HCEC 1CT (cell line): ENCODE measurements at regions not wholly inside any gene's neighbourhood (a gene's known extent, or its start where the extent isn't known, plus 50 kb on each side); places are given as distances from the start of the nearest gene placed in this dataset.
"Not testable (repeated sequence)": the region's sequence is repeated elsewhere in the genome, so short reads cannot be mapped to it uniquely, and the experiment has no call there.

Source experiments
- DNase-seq: peaks from one replicate; pipeline ENCODE4 v3.0.0-alpha.2; 2017

DNA sequence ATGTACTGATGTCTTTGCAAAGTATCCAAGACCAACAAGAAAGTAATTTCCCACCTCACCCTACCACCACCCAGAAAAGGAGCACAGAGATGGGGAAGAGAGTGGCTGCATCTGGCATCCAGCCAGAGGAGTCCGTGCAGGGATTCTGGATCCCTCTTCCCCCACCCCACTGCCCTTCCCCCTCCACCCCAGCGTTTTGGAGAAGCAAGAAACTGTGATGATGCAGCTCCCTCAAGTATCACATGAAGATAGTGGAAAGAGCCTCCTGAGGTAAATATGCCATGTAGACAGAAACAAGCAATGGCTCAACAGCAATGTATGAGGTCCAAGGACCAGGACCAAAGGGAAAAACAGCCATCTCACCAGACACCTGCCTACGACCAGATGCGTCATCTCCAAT lies 153.8 kb downstream of the DEPDC1B start:
- DNase-seq, result no peak

DNA sequence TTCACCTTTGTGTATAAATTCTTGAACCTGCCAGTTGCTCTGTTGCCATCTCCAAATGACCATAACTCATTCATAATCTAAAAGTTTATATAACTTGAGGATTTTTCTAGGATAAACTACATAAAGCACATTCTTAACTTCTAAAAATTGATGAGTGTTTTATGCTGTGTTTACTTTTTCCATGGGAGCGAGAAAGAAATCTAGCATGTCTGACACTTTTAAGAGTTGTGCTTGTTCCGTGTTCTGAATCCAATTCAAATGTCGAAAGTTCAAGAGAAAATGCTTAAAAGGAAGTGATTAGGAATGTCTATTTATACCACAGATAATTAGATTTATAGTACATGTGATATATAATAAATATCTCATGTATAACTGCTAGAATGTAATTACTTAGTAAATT lies 154.4 kb downstream of the DEPDC1B start:
- no peak for DNase-seq

DNA sequence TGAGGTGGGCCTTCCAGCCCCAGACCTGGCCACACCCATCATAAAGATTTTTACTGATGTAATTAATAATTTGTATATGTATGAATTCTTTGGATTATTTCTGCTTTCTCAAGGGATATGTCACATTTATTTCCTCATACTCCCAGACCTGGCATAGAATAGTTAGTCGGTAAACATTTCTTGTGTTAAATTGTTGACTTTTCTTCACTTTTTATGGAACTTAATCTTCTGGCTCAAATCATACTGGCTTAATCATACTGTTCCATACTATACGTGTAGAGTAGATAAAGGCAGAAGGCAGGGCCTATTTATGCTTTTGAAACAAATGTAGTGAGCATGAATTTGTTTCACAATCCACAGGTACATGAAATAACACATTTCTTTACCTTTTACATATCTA lies 155.8 kb downstream of the DEPDC1B start:
- no peak for DNase-seq

DNA sequence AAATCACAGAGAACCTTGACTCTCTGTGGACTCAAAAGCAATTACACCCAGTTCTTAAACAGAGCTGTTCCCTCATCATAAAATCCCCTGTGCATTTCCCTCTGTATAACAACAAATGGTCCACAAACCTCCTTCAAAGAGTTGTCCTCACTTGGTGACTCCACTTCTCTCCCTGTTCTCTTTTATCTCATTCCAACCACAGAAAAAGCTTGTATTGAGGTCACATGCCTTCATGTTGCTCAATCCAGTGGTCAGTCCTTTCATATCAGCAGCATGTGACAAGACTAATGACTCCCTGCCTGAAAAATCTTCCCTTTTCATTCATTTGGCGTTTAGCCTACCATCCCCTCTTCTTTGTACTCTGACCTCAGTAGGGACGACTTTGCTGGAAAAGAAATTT lies 158.0 kb downstream of the DEPDC1B start:
- peak; percentile 72 for DNase-seq

DNA sequence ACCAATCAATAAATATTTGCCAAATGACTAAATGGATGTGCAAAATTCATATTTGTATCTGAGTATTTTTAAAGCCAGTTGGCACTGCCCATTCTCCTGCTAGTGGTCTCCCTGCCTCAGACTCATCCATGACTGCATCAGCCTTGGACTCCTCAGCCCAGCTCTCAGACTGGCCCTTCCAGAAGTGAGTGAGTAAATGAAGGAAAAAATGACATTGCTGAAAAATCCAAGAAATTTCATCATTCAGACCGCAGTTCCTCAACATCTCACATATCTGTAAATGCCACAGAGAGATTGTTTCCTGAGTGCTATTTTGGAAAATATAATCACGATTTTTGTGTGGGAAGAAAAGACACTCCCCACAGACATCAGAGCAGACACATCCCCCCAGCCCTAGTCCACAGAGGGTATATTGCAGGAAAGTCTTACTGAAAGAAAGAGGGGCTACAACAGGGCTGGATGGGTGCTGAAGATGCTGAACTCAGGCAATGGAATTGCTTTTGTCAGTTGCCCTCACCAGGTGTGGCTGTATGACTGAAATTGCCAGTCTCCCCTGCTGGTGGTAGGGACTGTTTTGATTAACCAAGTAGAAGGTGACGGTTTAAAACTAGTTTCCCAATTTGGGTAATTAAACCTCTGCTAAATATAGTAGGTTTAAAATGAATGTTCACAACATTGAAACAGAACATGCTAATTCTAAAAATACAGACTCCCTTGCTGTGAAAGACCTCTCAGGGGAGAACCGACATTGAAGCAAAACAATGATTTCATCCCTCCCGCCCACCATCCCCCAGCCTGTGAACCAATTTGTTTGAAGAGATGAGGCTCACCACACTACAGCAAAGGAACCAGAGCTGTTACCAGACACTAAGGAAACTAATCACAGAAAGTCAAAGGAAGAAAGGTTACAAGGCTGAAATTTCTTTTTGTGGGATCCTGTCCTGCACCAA lies 158.8 kb downstream of the DEPDC1B start:
- DNase-seq, result peak; percentile 61

DNA sequence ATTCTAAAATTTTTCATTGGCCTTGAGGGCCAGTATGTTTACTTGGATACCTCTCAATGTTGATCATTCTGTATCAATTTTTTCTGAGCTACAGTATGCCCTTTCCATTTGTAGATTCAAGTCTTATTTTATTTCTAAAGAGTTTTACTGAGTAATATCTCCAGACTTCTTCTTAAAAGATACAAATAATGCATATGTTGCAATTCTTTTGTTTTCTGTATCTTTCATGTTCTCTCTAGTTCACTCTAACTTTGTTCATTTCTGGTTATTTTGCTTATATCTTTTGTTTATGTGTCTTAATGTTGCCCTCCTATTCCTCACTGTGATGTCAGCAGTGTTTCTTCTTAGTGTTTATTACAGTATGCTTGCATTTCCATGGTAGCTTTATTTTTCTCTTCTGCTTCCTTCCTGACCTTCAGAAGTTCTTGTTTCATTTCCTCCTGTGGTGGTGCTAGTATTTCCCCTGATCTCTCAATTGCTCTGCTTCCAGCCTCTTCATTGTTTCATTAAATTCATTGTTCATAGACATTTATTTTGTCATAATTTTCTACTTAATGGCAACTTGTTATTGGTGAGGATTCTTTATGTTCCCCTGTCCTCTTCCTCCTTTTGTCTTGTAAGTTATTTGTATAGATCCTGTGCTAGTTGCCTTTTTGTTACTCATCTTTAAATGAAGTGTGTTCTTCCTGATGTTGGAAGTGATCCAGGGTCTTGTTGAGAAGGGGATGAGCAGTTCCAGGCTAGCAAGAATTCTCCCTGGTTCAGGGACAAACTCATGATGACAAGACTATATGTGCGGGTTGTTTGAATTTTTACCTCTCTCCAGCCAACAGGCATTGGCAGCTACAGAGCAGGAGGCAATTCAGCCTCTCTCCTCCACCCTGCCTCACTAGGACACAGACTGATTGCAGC lies 160.8 kb downstream of the DEPDC1B start:
- DNase-seq, result peak; percentile 27

DNA sequence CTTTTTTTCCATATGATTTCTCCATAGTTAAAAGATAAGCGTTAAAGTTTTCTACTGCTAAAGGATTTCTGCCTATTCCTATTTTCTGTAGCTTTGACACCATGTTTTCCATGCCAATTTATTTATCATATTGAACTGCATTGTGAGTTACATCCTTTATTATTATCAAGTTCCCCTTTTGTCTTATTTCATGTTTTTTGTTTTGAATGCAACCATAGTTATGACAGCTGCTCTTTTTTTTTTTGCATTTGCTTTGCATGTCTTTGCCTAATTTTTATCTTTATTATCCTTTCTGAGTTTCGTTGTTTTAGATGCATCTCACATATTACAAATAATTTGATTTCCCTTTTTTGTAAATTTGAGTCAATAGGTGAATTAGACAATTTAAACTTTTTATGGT lies 161.5 kb downstream of the DEPDC1B start:
- DNase-seq, result no peak

DNA sequence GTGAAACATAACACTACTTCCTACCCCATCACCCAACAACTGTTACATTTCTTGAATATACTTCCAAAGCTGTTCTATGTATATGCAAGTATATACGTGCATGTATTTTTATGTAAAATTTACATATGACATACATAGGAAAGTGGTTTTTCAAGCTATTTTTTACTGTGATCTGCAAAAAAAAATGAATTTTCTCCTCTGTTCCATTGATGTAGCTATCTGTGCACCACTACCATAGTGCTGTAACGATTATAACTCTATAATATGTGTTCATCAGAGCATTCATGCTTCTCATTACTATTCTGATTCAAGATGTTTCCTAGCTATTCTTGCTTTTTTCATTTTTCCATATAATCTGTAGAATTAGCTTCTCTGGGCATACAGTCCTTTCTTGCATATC lies 164.0 kb downstream of the DEPDC1B start:
- DNase-seq, result no peak

DNA sequence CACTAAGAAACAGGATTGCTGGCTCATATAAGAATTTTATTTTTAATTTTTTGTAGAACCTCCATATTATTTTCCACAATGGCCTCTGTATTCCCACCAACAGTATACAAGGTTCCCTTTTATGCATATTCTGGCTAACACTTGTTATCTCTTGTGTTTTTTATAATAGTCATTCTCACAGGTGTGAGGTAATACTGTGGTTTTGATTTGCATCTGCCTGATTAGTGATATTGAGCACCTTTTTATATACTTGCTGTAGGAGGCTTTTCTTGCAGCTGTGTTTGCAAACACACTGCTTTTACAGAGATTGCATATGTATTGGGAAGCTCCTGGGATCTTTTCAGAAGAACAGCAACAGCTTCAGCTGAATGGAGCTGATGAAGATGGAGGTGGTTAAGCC lies 164.8 kb downstream of the DEPDC1B start:
- no peak for DNase-seq

DNA sequence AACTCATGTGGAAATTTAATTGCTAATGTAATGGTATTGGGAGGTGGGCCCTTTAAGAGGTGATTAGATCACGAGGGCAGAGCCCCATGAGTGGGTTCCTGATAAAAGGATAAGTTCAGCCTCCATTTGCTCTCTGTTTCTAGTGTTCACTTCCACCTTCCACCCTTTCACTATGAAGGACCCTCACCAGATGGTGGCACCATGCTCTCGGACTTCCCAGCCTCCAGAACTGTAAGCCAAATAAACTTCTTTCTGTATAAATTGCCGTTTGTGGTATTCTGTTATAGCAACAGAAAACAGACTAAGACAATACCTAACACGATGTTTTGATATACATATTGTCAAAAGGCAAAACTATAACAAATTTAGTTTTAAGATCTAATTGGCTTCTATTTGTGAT lies 166.2 kb downstream of the DEPDC1B start:
- DNase-seq, result no peak

DNA sequence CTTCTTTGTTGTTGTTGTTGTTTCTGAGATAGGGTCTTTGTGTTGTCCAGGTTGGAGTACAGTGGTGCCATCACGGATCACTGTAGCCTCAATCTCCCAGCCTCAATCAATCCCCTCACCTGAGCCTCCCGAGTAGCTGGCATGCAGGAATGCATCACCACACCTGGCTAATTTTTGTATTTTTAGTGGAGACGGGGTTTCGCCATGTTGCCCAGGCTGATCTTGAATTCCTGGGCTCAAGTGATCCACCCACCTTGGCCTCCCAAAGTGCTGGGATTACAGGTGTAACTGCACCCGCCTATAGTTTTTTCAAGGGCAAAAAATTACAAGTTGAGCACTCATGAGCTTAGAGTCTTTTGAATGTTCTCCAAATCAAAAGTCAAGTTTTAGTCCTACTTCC lies 167.2 kb downstream of the DEPDC1B start:
- DNase-seq, result not testable (repeated sequence)

DNA sequence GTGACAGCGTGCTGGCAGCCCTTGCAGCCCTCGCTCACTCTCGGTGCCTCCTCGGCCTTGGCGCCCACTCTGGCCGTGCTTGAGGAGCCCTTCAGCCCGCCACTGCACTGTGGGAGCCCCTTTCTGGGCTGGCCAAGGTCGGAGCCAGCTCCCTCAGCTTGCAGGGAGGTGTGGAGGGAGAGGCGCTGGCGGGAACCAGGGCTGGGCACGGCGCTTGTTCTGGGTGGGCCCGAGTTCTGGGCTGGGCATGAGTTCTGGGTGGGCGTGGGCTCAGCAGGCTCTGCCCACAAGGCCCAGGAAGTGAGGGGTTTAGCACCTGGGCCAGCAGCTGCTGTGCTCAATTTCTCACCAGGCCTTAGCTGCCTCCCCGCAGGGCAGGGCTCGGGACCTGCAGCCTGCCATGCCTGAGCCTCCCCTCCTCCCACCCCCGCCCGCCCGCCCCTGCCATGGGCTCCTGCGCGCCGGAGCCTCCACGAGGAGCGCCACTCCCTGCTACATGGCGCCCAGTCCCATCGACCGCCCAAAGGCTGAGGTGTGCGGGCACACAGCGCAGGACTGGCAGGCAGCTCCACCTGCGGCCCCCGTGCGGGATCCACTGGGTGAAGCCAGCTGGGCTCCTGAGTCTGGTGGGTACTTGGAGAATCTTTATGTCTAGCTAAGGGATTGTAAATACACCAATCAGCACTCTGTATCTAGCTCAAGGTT lies 169.7 kb downstream of the DEPDC1B start:
- DNase-seq, result not testable (repeated sequence)

DNA sequence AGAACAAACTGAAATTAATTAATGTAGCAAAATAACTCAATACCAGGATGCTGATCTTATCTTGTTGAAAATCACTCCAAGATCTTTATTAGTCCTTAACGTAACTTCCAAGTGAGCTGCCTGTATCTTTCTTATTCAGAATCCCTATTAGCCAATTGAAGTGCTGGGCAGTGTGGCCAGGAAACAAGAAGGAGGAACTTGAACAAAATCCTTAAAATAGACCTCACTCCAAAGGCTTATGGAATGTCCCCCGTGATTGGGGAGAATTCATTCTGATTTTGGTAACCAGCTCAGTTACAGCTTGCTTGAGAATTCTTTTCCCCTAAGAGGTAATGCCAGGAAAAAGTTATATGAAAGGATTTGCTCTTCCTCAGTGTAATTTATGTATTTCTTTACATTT lies 171.0 kb downstream of the DEPDC1B start:
- DNase-seq, result no peak

DNA sequence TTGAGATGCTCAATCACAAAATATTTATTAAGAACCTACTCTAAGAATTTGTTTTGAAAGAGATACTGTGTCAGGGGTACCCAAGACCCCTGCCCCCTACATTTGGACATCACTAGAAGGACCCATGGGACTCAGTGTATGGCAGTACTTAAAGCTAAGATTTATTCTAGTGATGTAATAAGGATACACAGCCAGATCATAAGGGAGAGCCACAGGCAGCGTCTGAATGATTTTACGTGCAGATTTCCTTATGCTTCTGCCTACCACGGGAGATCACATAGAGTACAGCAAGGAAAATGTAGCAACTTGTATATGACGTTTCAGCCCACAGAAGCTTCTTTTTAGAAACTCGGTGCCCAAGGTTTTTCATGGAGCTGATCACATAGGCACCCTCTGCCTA lies 172.9 kb downstream of the DEPDC1B start:
- DNase-seq, result no peak

DNA sequence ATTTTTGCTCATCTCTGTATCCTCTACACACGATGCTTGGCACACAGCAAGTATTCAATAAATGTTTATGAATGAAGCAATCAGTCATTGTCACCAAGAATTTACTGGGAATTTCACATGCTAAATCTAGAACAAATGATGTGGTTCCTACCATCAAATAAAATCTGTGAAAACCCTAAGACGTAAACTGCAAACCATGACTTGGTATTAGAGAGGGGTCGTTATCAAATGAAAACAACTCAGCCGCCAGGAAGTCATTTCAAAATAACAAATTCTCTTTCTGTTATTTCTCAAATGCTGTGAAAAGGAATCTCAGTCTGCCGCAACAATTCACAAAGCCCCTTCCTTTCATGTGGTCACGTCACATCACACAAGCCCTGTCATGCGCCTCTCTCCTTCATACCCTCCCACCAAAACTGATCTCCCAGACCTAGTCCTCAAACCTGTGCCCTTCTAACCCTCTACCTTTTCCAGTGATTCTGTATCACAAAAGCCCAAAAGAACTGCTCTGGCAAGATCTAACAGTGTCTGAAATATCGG lies 173.6 kb downstream of the DEPDC1B start:
- no peak for DNase-seq

DNA sequence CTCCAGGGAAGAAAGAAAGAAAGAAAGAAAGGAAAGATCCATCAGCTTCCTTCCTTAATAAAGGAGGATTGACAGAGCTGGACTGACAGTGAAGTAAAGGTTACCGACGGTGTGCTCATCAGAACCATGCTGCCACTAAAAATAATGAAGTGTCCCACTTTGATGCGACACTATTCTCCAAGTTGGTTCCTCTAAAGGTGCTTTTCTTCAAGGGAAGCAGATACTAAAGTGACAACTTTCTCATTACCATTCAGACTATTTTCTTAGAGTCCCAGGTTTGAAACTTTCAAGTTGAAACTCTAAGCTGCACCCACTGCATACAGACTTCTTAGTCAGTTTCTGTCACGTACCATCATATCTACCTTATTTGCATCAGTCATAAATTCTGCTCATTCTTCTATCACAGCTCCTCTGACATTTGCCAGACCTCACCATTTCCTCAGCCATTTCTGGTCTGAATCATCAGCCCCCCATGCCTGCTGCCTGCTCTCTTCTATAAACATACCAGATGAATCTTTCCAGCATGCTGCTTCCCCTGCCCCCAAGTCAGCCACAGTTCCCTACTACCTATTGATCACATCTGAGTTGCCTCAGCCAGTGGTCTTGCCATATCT lies 177.6 kb downstream of the DEPDC1B start:
- DNase-seq, result peak; percentile 71

DNA sequence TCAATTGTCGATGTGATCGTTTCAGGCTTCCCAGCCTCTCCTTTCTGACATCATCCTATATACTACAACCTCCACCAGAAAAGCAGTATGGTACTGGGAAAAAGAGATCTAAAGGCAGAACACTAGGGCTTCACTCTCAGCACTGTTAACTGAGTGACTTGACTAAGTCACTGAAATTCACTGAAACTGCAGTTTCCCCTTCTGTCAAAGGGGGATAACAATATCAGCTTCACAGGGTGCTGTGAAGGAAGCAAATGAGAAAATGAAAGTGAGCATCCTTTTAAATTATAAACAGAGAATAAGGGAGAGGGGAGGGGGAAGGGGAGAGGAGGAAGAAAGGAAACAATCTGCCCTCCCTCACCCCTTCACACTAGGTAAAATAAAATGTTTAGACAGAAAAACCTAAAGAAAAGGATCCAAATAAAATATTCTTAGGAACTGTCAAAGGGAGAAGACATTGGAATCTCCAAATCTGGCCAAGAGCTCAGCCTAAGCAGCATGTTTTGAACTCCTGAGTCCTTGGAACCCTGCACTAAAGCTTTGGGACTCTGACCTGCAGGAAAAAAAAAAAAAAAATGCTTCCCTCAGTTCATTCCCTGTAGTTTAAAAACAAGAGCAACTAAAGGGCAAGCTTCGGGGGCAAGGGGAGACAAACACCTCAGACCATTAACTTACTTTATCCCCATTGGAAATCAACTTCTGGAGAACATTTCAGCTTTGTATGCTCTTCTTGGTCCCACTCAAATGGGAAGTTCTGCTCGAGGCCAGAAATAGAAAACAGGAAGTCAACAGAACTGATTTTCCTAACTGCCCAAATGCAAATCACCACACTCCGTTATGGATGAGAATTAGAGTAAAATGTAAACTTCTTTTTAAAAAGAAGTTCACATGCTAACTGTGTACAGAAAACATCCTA lies 178.3 kb downstream of the DEPDC1B start:
- DNase-seq, result no peak

DNA sequence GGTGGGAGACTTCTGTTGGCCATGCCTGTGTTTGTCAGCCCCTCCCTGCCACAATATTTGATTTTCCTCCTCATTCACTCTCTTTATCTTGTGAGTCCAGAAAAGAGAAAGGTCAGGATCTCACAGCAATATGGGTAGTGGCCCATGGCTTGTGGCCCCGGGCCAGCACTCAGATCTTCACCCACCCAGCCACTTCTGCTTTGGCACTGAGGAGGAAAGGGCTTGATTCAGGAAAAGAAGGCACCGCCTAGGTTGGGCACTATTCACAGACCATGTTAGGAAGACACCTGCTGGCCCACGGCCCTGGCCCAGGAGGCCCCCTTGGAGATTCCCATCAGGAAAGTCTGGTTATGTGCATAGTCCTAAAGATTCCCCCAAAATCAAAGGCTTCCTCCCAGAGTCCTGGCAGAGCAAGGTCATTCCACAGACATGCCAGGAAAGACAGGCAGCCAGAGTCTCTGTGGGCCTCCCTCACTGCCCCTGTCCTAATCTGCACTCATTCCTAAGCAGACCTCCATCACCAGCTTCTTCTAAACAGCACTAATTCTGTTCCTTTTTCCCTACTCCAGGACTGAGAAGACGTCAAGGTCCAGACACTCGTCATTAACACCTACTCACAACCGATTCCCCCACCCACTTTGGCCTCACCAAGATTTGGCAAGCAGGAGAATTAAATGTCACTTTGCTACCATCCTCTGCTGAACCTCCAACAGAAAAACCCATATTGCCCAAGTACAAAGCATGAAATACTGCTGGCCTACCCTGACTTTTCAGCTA lies 179.3 kb downstream of the DEPDC1B start:
- DNase-seq, result no peak

DNA sequence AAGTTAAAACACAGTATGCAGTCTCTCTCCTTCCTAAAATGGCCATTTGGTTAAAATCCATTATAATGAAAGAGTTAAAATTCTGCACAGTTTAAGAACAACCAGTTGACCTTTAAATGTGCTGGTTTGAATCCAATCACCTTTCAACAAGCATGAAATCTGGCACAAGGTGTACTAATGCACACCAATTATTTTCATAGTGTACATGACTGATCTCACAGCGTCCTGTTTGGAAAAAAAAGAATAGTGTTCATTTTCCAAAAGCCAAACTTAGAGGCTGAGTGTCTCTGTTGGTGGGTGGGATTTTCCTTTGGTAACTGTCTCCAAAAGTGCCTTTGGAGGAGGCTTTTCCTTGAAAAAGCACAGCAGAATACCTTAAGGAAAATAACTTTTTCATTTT lies 180.6 kb downstream of the DEPDC1B start:
- no peak for DNase-seq

DNA sequence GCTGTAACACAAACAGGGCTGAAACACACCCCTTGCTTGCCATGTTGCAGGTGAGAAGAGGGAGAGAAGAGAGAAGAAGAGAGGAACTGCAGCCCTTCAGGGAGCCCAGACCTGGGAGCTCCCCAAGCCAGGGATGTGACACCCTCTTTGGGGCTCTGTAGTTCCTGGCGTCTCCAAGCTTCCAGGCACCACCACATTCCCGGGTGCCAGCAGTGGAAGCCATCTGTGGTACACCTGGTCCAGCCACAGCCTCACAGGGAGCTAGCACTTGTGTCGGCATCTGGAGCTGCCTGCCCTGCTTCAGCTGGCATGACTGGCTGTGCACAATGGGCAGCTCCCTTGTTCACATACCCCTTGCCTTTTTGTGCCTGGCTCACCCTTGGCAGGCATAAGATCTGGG lies 182.1 kb downstream of the DEPDC1B start:
- no peak for DNase-seq
